Central memory CD8-positive, alpha-beta T cell (primary cell): ENCODE measurements at regions not wholly inside any gene's neighbourhood (a gene's known extent, or its start where the extent isn't known, plus 50 kb on each side); places are given as distances from the start of the nearest gene placed in this dataset.

Experiments
- ATAC-seq: fragments of 150-1000 bp; cut with Tn5 transposase; replicated peaks from 2 replicates; pipeline ENCODE4 v1.10.0; 2022; ENCODE audit warnings: mild to moderate bottlenecking, moderate FRiP score, moderate number of reproducible peaks; ENCODE audit not compliant: poor library complexity, severe bottlenecking; ENCODE audit errors: extremely low read depth
- DNase-seq, 2 donors: peaks; one replicate each; pipeline ENCODE4 v3.0.0; 2021; ENCODE audit warnings: low spot score in 2 of 2
- H3K27ac Mint-ChIP-seq: one replicate; pipeline ENCODE4 v1.8.0; 2022; ENCODE audit warnings: low read depth, mild to moderate bottlenecking, moderate library complexity, mixed read lengths
- H3K27me3 Mint-ChIP-seq: one replicate; pipeline ENCODE4 v1.8.0; 2022; ENCODE audit warnings: mixed read lengths
- H3K36me3 Mint-ChIP-seq: one replicate; pipeline ENCODE4 v1.8.0; 2022; ENCODE audit warnings: mild to moderate bottlenecking, moderate library complexity, mixed read lengths; ENCODE audit not compliant: insufficient read depth
- H3K4me1 Mint-ChIP-seq: one replicate; pipeline ENCODE4 v1.8.0; 2022; ENCODE audit warnings: mixed read lengths
- H3K4me3 Mint-ChIP-seq: one replicate; pipeline ENCODE4 v1.8.0; 2022; ENCODE audit warnings: mild to moderate bottlenecking, moderate library complexity, mixed read lengths
- H3K9me3 Mint-ChIP-seq: one replicate; pipeline ENCODE4 v1.8.0; 2022; ENCODE audit warnings: mixed read lengths

GRCh38 chr4:159428975-159429692 is 326.3 kb downstream of the RAPGEF2 start:
- no peaks in the 10 kb centered on the region for H3K36me3 Mint-ChIP-seq
- ATAC-seq (no peak), DNase-seq (no peak)
- H3K27ac Mint-ChIP-seq, result no peak overlapping the region
- H3K4me1 Mint-ChIP-seq, result no peaks in the 10 kb centered on the region
- H3K4me3 Mint-ChIP-seq, result no peak overlapping the region
- peaks cover 9% of the 10 kb centered on the region for H3K27me3 Mint-ChIP-seq
- no peaks in the 10 kb centered on the region for H3K9me3 Mint-ChIP-seq

DNA sequence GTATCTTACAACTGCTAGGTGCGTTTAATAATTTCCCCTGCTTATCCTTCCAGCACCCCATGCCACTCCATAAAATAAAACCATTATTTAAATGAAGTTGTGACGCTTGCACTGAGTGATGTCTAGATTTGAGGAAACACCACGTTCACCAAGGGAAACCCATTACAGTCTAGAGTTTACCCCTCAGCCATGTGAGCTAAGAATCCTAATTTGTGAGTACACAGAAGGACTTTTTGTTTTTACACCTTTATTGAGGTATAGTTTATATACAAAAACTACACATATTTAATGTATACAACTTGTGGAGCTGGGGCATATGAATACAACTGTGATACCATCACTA is 326.8 kb downstream of the RAPGEF2 start:
- Mint-ChIP-seq H3K36me3 (peaks cover 2% of the 10 kb centered on the region), H3K27ac (no peak overlapping the region), H3K9me3 (no peaks in the 10 kb centered on the region), H3K4me3 (no peak overlapping the region), H3K27me3 (peaks cover 9% of the 10 kb centered on the region), H3K4me1 (no peaks in the 10 kb centered on the region)
- ATAC-seq, result no peak
- DNase-seq, result no peak

- no peak overlapping the region for H3K4me3 Mint-ChIP-seq
- H3K9me3 Mint-ChIP-seq, result no peaks in the 10 kb centered on the region
- H3K27me3 Mint-ChIP-seq, result peaks cover 9% of the 10 kb centered on the region
- H3K27ac Mint-ChIP-seq, result no peak overlapping the region
- ATAC-seq (no peak), DNase-seq (no peak)
- H3K4me1 Mint-ChIP-seq, result no peaks in the 10 kb centered on the region
- H3K36me3 Mint-ChIP-seq, result peaks cover 2% of the 10 kb centered on the region
Measured at GRCh38 chr4:159430896-159431295, 328.0 kb downstream of the RAPGEF2 start.

DNA sequence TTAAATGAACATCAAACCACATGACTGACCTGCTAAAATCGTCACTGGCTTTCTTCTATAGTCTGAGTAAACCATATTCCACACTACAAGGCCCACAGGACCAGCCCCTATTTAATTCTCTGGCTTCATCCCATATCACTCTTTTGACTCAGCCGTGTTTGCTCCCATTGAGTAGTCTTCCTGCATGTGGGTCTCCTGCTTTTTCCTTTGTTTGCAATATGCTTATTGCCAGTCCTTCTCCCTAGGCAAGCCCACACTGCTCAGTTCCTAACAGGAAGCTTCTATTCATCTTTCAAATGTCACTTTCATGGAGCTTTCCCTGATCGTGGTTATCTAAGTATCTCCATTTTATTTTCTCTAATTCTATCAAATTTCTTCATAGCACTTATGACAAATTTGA is 329.6 kb downstream of the RAPGEF2 start:
- ATAC-seq (no peak), DNase-seq (no peak)
- Mint-ChIP-seq H3K4me3 (no peak overlapping the region), H3K4me1 (no peaks in the 10 kb centered on the region), H3K36me3 (peaks cover 2% of the 10 kb centered on the region), H3K9me3 (no peaks in the 10 kb centered on the region), H3K27me3 (peaks cover 9% of the 10 kb centered on the region), H3K27ac (no peak overlapping the region)

GRCh38 chr4:159433337-159433736 is 330.5 kb downstream of the RAPGEF2 start:
- Mint-ChIP-seq H3K27me3 (peaks cover 9% of the 10 kb centered on the region), H3K4me1 (no peaks in the 10 kb centered on the region), H3K4me3 (no peak overlapping the region), H3K36me3 (peaks cover 2% of the 10 kb centered on the region), H3K27ac (no peak overlapping the region), H3K9me3 (no peaks in the 10 kb centered on the region)
- DNase-seq, result no peak
- no peak for ATAC-seq

DNA sequence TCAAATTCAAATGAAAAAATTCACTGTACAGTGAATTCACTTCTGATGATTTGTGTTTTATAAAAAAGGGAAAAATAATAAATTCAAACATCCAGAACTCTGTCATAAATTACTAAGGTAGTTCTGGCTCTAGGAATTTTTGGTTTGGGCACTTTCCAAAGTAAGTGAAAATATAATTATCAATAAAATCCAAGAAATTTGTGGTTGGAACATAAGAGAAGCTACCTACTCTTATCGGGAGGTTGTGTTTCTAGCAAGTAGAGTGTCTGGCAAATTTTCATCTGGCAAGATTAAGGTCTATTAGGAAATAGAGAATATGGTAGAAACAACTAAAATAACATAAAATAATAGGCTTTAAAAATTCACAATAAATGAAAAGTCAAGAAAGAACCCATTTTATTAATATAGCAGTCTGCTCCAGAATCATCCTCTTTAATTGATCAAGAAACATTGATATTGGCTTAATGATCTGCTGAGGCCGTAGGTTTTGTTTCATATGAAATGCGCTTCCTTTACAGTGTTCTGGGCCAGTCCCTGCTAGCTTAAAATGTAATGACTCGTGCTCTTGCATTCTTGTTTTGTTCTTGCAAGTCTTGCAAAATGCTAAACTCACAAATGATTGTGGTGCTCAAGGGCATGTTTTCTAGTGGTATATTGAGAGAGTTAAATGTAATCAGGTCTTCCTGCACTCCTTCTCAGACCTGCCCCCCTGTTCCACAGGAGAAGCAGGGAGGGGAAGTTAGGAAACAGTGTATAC is 331.4 kb downstream of the RAPGEF2 start:
- Mint-ChIP-seq H3K27me3 (peaks cover 9% of the 10 kb centered on the region), H3K9me3 (no peaks in the 10 kb centered on the region), H3K4me3 (no peak overlapping the region), H3K27ac (no peak overlapping the region), H3K36me3 (peaks cover 2% of the 10 kb centered on the region), H3K4me1 (no peaks in the 10 kb centered on the region)
- no peak for ATAC-seq
- no peak for DNase-seq

GRCh38 chr4:159434871-159435241 is 332.0 kb downstream of the RAPGEF2 start:
- Mint-ChIP-seq H3K4me3 (no peak overlapping the region), H3K9me3 (no peaks in the 10 kb centered on the region), H3K27me3 (peaks cover 9% of the 10 kb centered on the region), H3K4me1 (no peaks in the 10 kb centered on the region), H3K36me3 (peaks cover 2% of the 10 kb centered on the region), H3K27ac (no peak overlapping the region)
- ATAC-seq (no peak), DNase-seq (no peak)

DNA sequence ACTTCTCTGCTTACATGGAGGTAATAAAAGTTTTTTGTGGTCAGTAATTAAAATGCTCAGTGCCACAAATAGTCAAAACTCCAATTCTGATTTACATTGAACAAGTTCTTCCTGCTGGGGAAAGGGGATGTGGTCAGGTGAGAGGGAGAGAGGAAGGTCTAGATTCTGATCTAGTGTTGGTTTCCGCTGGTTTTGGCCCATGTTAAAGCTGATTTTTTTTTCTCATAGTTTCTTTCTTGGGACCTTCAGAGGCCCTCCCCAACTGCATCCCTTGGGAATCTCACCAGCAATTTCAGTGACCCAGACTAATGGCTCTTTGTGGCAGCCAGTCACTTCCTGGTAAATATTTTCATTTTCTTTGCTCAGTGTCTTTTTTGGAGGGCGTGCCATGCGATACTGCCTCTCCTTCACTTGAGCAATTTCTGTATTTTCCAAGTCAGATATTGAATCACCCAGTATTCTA is 332.7 kb downstream of the RAPGEF2 start:
- Mint-ChIP-seq H3K27me3 (peaks cover 9% of the 10 kb centered on the region), H3K27ac (no peak overlapping the region), H3K4me1 (no peaks in the 10 kb centered on the region), H3K9me3 (no peaks in the 10 kb centered on the region), H3K36me3 (peaks cover 2% of the 10 kb centered on the region), H3K4me3 (no peak overlapping the region)
- DNase-seq (no peak), ATAC-seq (no peak)

DNA sequence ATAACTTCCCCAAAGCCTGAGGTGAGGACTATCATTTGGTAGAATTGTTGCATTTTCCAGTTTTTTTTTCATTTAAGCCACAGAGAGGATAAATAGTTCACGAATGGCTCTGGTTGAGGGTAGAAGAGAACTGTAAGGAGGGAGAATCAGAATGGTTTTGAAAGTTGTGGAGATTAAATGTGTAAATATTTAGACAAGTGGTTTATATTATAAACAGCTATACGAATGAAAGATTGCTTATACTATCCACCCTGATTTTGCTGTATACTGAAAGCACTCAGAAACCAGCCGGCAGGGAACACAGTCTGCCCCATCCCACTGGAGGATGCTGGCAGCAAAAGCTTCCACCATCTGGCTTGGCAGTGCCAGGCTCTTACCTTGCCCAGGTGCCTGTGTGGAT is 341.1 kb downstream of the RAPGEF2 start:
- no peak for ATAC-seq
- Mint-ChIP-seq H3K4me3 (no peak overlapping the region), H3K4me1 (no peaks in the 10 kb centered on the region), H3K9me3 (no peaks in the 10 kb centered on the region), H3K27me3 (peaks cover 14% of the 10 kb centered on the region), H3K36me3 (no peaks in the 10 kb centered on the region), H3K27ac (no peak overlapping the region)
- no peak for DNase-seq

- no peak overlapping the region for H3K27ac Mint-ChIP-seq
- ATAC-seq (no peak), DNase-seq (no peak)
- H3K4me3 Mint-ChIP-seq, result no peak overlapping the region
- no peaks in the 10 kb centered on the region for H3K4me1 Mint-ChIP-seq
- no peaks in the 10 kb centered on the region for H3K36me3 Mint-ChIP-seq
- peaks cover 14% of the 10 kb centered on the region for H3K27me3 Mint-ChIP-seq
- H3K9me3 Mint-ChIP-seq, result no peaks in the 10 kb centered on the region
Measured at GRCh38 chr4:159444678-159445077, 341.8 kb downstream of the RAPGEF2 start.

DNA sequence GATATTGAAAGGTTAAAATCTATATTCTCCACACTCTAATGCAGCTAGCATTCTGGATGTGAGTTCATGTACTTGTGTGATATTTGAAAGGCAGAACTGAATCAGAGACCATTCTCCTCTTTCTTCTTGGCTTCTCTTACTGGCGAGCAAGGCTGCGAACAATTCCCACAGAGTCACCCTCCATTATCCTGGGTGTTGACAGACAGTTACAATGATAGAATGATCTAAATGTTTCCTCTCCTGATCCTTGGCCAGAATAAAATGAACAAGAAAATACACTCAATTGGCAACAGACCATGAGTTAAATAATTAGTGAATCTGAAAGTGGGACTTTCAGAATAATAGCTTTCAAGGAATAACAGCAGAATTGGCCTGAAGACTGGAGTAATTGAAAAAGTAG is 342.8 kb downstream of the RAPGEF2 start:
- no peak overlapping the region for H3K4me3 Mint-ChIP-seq

GRCh38 chr4:159446266-159446976 is 343.5 kb downstream of the RAPGEF2 start:
- no peak overlapping the region for H3K4me3 Mint-ChIP-seq
- H3K27ac Mint-ChIP-seq, result no peak overlapping the region

More for the DNA sequence above, 342.8 kb downstream of the RAPGEF2 start:
- peaks cover 14% of the 10 kb centered on the region for H3K27me3 Mint-ChIP-seq
- H3K36me3 Mint-ChIP-seq, result no peaks in the 10 kb centered on the region
- ATAC-seq, result no peak
- DNase-seq, result no peak
- no peak overlapping the region for H3K27ac Mint-ChIP-seq
- no peaks in the 10 kb centered on the region for H3K9me3 Mint-ChIP-seq
- H3K4me1 Mint-ChIP-seq, result no peaks in the 10 kb centered on the region

GRCh38 chr4:159447296-159447695 is 344.4 kb downstream of the RAPGEF2 start:
- ATAC-seq (no peak), DNase-seq (no peak)
- no peak overlapping the region for H3K4me3 Mint-ChIP-seq
- H3K27ac Mint-ChIP-seq, result no peak overlapping the region
- H3K27me3 Mint-ChIP-seq, result peaks cover 14% of the 10 kb centered on the region
- H3K4me1 Mint-ChIP-seq, result no peaks in the 10 kb centered on the region
- H3K9me3 Mint-ChIP-seq, result no peaks in the 10 kb centered on the region
- H3K36me3 Mint-ChIP-seq, result no peaks in the 10 kb centered on the region

More at GRCh38 chr4:159446266-159446976, 343.5 kb downstream of the RAPGEF2 start:
- peaks cover 14% of the 10 kb centered on the region for H3K27me3 Mint-ChIP-seq
- H3K4me1 Mint-ChIP-seq, result no peaks in the 10 kb centered on the region
- ATAC-seq, result no peak
- no peaks in the 10 kb centered on the region for H3K9me3 Mint-ChIP-seq
- DNase-seq, result no peak
- no peaks in the 10 kb centered on the region for H3K36me3 Mint-ChIP-seq
